Suprapubic skin (tissue), 4 donors: ENCODE measurements at regions not wholly inside any gene's neighbourhood (a gene's known extent, or its start where the extent isn't known, plus 50 kb on each side); places are given as distances from the start of the nearest gene placed in this dataset.

Experiments used
- DNase-seq, 2 donors: peaks; one replicate each; pipeline ENCODE4 v3.0.0-alpha.2; 2019; ENCODE audit warnings: low spot score in 2 of 2
- H3K27ac ChIP-seq: fragments of 200-600 bp; sonication (generic); one replicate; pipeline ENCODE4 v1.5.1; 2019
- H3K27me3 ChIP-seq: fragments of 200-600 bp; sonication (generic); one replicate; pipeline ENCODE4 v1.5.1; 2019
- H3K36me3 ChIP-seq: fragments of 200-600 bp; sonication (generic); one replicate; pipeline ENCODE4 v1.5.1; 2019
- H3K4me1 ChIP-seq: fragments of 200-600 bp; sonication (generic); one replicate; pipeline ENCODE4 v1.5.1; 2019
- H3K4me3 ChIP-seq: fragments of 200-600 bp; sonication (generic); one replicate; pipeline ENCODE4 v1.5.1; 2019; ENCODE audit warnings: mild to moderate bottlenecking
- H3K9me3 ChIP-seq: fragments of 200-600 bp; sonication (generic); one replicate; pipeline ENCODE4 v1.5.1; 2019
- CTCF ChIP-seq, 2 donors: fragments of 200-600 bp in 1 of 2; fragments of 450-650 bp in 1 of 2; sonication (generic) in 1 of 2; IDR thresholded peaks; one replicate each; pipeline ENCODE4 v1.5.1; 2016 to 2019; ENCODE audit warnings: antibody characterized with exemption in 2 of 2, mild to moderate bottlenecking in 1 of 2, moderate library complexity in 1 of 2
- EP300 ChIP-seq: sonication (generic); formaldehyde crosslinking; IDR thresholded peaks from one replicate; pipeline ENCODE4 v1.6.1; 2017; ENCODE audit warnings: antibody characterized with exemption
- POLR2A ChIP-seq, 2 donors: fragments of 450-650 bp; IDR thresholded peaks; one replicate each; pipeline ENCODE4 v1.6.1; 2017; ENCODE audit warnings: antibody characterized with exemption in 2 of 2, mild to moderate bottlenecking in 2 of 2, moderate library complexity in 2 of 2
- POLR2AphosphoS5 ChIP-seq, 3 donors: sonication (generic); formaldehyde crosslinking; IDR thresholded peaks; one replicate each; pipeline ENCODE4 v1.6.1; 2017; ENCODE audit warnings: antibody characterized with exemption in 3 of 3
- WGBS: methylation state at CpG from one replicate; pipeline ENCODE4 v1.1.5; 2018; 5-methylcytosine and 5-hydroxymethylcytosine counted together

- Histone ChIP-seq H3K27me3 (no peaks in the 10 kb centered on the region), H3K9me3 (no peaks in the 10 kb centered on the region), H3K27ac (no peak overlapping the region), H3K36me3 (no peaks in the 10 kb centered on the region), H3K4me1 (no peaks in the 10 kb centered on the region), H3K4me3 (no peak overlapping the region)
- no peak for DNase-seq
- WGBS = 53% methylated on average over 10 of the region's 10 CpGs
- TF ChIP-seq EP300 = no peak
- no peak for TF ChIP-seq POLR2A (IDR thresholded peaks at IDR 0.05)
- no peak for TF ChIP-seq CTCF (IDR thresholded peaks at IDR 0.05)
Measured at GRCh38 chr3:103446953-103447629, 1012.3 kb downstream of the ZPLD1 start.

- TF ChIP-seq POLR2AphosphoS5 (IDR thresholded peaks at IDR 0.05) = no peak
- no peak for TF ChIP-seq CTCF (IDR thresholded peaks at IDR 0.05)
- TF ChIP-seq POLR2A (IDR thresholded peaks at IDR 0.05) = no peak
- TF ChIP-seq EP300 = no peak
Measured at GRCh38 chr3:103453152-103453551, 1018.3 kb downstream of the ZPLD1 start.

GRCh38 chr3:103459815-103460214, 1025.0 kb downstream of the ZPLD1 start:
- TF ChIP-seq POLR2A (IDR thresholded peaks at IDR 0.05) (no peak), POLR2AphosphoS5 (IDR thresholded peaks at IDR 0.05) (no peak), EP300 (no peak), CTCF (IDR thresholded peaks at IDR 0.05) (no peak)
- no peak for DNase-seq

More at GRCh38 chr3:103453152-103453551, 1018.3 kb downstream of the ZPLD1 start:
- Histone ChIP-seq H3K4me1 (no peaks in the 10 kb centered on the region), H3K9me3 (no peaks in the 10 kb centered on the region), H3K27me3 (no peaks in the 10 kb centered on the region), H3K4me3 (no peak overlapping the region), H3K27ac (no peak overlapping the region), H3K36me3 (no peaks in the 10 kb centered on the region)
- no peak for DNase-seq
- 67% methylated on average over 1 of the region's 1 CpG for WGBS

GRCh38 chr3:103470498-103470897, 1035.7 kb downstream of the ZPLD1 start:
- TF ChIP-seq CTCF (IDR thresholded peaks at IDR 0.05) = no peak
- no peak for TF ChIP-seq POLR2AphosphoS5 (IDR thresholded peaks at IDR 0.05)
- no peak for TF ChIP-seq POLR2A (IDR thresholded peaks at IDR 0.05)
- TF ChIP-seq EP300 = no peak
- Histone ChIP-seq H3K4me3 (no peak overlapping the region), H3K36me3 (no peaks in the 10 kb centered on the region), H3K27ac (no peak overlapping the region), H3K27me3 (no peaks in the 10 kb centered on the region), H3K9me3 (no peaks in the 10 kb centered on the region), H3K4me1 (no peaks in the 10 kb centered on the region)
- WGBS = 82% methylated on average over 5 of the region's 5 CpGs
- no peak for DNase-seq

More at GRCh38 chr3:103459815-103460214, 1025.0 kb downstream of the ZPLD1 start:
- Histone ChIP-seq H3K27me3 (no peaks in the 10 kb centered on the region), H3K36me3 (no peaks in the 10 kb centered on the region), H3K4me3 (no peak overlapping the region), H3K27ac (no peak overlapping the region), H3K9me3 (no peaks in the 10 kb centered on the region), H3K4me1 (no peaks in the 10 kb centered on the region)
- 72% methylated on average over 3 of the region's 3 CpGs for WGBS

- Histone ChIP-seq H3K4me3 (no peak overlapping the region), H3K27ac (no peak overlapping the region), H3K27me3 (no peaks in the 10 kb centered on the region), H3K4me1 (no peaks in the 10 kb centered on the region), H3K9me3 (no peaks in the 10 kb centered on the region), H3K36me3 (no peaks in the 10 kb centered on the region)
- no peak for DNase-seq
- TF ChIP-seq EP300 (no peak), CTCF (IDR thresholded peaks at IDR 0.05) (no peak), POLR2AphosphoS5 (IDR thresholded peaks at IDR 0.05) (no peak), POLR2A (IDR thresholded peaks at IDR 0.05) (no peak)
Measured at GRCh38 chr3:103494011-103494410, 1059.2 kb downstream of the ZPLD1 start.
